VCaP (cell line): ENCODE measurements at regions not wholly inside any gene's neighbourhood (a gene's known extent, or its start where the extent isn't known, plus 50 kb on each side); places are given as distances from the start of the nearest gene placed in this dataset.

Experiments
- H3K27ac ChIP-seq: fragments of 450-650 bp; 2 replicates; pipeline ENCODE4 v1.5.1; 2017
- TF ChIP-seq, protein P1 (sequence below): fragments of 450-650 bp; conservative IDR thresholded peaks from 2 replicates; pipeline ENCODE4 v1.5.1; 2017; ENCODE audit warnings: mild to moderate bottlenecking, moderate library complexity

DNA sequence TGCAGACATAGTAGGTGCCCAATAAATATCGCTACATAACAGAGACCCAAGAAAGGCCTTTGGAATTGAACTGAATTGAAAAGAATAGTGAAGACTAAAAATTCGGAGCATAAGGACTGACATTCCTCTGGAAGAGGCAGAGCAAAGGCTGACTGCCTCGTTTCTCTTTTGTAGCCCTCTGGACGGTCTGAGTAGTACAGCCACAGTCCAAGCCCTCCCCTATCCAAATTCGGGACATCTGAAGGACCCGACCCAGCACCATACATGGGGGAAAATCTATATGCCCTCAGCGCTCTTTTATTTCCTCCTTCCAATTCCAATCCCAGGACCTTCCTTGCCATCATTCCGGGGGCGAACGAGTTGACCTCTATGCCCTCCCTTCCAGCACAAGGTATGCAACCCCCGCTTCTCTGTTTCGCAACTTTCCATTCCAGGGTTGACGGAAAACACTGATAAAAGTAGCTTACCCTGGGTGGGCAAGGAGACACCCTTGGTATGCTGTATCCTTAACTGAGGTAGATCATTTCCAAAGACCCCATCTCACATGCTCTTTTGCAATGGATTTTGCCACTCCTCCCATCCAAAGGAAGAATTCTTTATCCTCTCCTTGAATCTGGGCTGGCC, 127.4 kb upstream of the MAP1LC3B2 start:
- TF ChIP-seq, protein P1, sequence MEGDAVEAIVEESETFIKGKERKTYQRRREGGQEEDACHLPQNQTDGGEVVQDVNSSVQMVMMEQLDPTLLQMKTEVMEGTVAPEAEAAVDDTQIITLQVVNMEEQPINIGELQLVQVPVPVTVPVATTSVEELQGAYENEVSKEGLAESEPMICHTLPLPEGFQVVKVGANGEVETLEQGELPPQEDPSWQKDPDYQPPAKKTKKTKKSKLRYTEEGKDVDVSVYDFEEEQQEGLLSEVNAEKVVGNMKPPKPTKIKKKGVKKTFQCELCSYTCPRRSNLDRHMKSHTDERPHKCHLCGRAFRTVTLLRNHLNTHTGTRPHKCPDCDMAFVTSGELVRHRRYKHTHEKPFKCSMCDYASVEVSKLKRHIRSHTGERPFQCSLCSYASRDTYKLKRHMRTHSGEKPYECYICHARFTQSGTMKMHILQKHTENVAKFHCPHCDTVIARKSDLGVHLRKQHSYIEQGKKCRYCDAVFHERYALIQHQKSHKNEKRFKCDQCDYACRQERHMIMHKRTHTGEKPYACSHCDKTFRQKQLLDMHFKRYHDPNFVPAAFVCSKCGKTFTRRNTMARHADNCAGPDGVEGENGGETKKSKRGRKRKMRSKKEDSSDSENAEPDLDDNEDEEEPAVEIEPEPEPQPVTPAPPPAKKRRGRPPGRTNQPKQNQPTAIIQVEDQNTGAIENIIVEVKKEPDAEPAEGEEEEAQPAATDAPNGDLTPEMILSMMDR, result no peak
- H3K27ac ChIP-seq, result no peak overlapping the region

DNA sequence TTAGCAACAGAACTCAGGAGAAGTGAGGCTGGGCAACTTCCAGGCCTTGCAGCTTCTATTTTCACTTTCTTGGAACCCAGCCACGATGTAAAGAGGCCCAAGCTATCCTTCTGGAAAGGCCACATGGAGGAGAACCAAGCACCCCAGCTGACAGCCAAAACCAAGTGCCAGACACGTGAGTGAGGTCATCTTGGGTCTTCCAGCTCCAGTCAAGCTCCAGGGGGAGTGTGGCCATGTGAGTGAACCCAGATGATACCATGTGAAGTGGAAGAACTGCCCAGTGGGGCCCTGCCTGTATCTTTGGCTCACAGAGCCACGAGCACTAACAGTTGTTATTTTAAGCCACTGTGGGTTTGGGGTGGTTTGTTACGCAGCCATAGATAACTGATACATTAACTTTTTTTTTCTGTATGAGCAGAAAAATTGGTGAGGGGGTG, 126.8 kb upstream of the MAP1LC3B2 start:
- no peak overlapping the region for H3K27ac ChIP-seq
- TF ChIP-seq, protein P1, result no peak

DNA sequence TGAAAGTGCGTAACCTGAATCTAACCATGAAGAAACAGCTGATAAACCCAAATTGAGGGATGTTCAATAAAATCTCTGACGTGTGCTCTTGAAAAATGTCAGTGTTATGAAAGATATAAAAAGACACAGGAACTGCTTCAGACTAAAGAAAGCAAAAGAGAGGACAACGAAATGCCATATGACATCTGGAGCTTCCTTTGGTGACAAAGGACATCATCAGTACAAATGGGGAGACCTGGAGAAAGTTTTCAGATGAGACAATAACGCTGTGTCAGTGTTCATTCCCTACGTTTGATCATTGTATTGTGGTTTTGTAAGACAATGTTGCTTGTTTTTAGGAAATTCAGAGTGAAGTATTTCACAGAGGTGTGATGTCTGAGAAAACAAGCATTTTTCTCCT, 125.9 kb upstream of the MAP1LC3B2 start:
- TF ChIP-seq, protein P1, result no peak
- no peak overlapping the region for H3K27ac ChIP-seq

DNA sequence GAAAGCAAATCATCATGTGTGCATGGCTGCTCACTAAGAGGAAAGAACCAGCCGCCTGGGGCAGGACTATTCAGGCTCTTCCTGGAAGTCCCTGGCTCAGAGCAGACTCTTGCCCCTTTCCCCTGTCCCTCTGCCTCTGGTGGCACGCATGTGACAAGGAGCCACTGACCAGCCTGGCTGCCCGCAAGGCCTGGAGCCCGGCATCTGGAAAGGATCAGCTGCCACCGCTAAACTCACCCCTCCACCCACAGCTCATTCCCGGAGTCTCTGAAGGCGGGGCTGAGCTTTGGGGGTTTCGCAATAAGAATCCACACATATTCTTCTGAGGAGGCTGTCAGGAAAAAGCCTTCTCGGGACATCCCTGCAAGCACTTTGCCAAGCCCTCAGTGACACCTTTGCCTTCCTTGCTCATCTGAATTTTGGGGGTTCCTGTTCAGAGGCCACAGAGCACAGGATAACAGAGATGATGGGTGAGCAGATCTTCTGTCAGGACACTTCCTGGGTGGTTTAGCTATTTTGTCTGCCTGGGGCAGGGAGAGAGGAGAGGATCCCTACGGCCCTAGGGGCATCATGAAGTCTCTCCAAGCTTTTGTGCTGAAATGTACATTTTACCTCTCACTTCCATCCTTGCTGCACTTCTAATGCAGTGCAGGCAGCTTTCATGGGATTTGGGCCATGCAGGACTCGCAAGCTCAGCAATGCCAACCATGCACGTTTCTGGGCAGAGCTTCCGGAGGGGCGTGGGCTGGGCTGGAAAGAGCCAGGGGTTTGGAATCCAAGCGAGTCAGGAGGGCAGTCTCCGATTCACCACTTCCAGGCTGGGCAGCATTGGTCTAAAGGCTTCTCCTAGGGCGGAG, 124.8 kb upstream of the MAP1LC3B2 start:
- no peak overlapping the region for H3K27ac ChIP-seq
- TF ChIP-seq, protein P1, result no peak

DNA sequence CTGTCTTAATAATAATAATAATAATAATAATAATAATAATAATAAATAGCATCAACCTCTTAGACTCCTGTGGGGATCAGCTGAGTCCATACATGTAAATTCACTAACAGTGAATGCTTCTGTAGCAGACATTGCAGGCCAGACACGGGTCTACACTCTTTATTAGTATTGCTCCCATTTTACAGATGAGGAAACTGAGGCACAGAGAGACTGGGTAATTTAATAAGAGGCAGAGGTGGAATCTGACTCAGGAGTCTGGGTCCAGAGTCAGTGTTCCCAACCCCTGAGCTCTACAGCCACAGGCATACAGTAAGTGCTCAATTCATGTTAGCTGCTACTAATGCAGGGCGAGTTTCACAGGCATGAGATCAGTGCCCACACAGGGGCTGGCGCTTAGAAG, 123.2 kb upstream of the MAP1LC3B2 start:
- TF ChIP-seq, protein P1, result no peak
- H3K27ac ChIP-seq, result no peak overlapping the region

DNA sequence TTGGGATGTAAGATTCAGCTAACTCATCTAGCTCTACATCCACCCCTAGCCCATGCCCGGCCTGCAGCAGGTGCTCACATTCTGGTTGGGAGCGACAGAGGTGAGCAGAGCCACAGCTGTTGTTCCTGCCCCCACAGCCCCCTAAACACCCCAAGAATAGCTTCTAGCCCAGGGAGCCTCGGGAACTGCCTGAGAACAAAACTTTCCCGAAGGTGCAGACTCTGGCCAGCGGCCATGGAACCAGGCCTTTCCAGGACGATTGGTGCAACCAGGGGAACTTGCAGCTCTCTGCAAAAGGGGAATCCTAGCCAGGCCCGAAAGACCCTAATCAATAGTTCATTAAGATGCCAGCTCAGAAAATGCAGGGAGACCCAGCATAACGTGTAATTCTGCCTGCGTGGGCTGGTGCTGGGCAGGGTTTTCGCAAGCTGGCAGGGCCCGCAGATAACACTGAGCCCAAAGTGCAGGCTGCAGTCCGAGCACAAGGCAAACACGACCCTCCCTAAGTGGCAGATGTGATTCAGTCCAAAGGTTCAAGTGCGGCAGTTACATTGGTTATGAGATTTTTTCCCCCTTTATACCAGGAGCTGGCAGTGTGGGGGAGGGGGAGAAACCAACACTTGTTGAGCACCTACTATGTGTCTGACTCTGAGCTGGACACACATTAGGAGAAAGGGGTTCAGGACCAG, 122.5 kb upstream of the MAP1LC3B2 start:
- no peak overlapping the region for H3K27ac ChIP-seq
- TF ChIP-seq, protein P1, result no peak

DNA sequence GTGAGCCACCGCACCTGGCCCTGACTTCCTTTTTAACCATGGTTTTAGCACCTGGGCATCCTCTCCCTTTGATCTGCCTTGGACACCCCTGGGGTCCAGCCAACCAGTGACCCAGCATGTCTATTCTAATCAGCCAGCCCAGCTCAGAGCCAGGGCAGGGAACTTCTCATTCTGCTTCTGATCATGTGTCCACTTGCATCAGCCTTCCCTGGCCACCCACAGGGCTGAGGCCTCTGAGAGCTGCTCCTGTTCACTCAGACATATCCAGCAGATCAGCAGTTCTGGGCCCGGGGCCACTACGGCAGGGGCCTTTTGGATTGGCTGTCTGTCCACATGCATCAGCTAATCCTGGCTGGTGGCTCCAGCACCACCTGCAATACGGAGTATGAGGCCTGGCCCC, 117.9 kb upstream of the MAP1LC3B2 start:
- H3K27ac ChIP-seq, result no peak overlapping the region
- TF ChIP-seq, protein P1, result no peak
